MM.1S (cell line): ENCODE measurements at regions not wholly inside any gene's neighbourhood (a gene's known extent, or its start where the extent isn't known, plus 50 kb on each side); places are given as distances from the start of the nearest gene placed in this dataset.

Experiments
- DNase-seq: peaks from one replicate; pipeline ENCODE4 v3.0.0-alpha.2; 2015
- H2AFZ ChIP-seq: fragments of 300-600 bp; sonication (generic); 2 replicates; pipeline ENCODE4 v1.6.0; 2016; ENCODE audit warnings: antibody characterized with exemption, low read length
- H3F3A ChIP-seq: fragments of 300-600 bp; sonication (generic); 2 replicates; pipeline ENCODE4 v1.6.1; 2016; ENCODE audit warnings: mild to moderate bottlenecking, antibody characterized with exemption, low read length, moderate library complexity, mixed read lengths; ENCODE audit not compliant: insufficient read depth
- H3K27ac ChIP-seq: fragments of 300-600 bp; sonication (generic); 2 replicates; pipeline ENCODE4 v1.5.1; 2016; ENCODE audit warnings: mild to moderate bottlenecking, low read length
- H3K27me3 ChIP-seq: fragments of 300-600 bp; sonication (generic); replicated peaks from 2 replicates; pipeline ENCODE4 v1.6.0; 2016; ENCODE audit warnings: low read length; ENCODE audit not compliant: insufficient read depth
- H3K36me3 ChIP-seq: fragments of 300-600 bp; sonication (generic); replicated peaks from 2 replicates; pipeline ENCODE4 v1.6.1; 2016; ENCODE audit warnings: mild to moderate bottlenecking, low read length, mixed read lengths; ENCODE audit not compliant: insufficient read depth
- H3K4me1 ChIP-seq: fragments of 300-600 bp; sonication (generic); 2 replicates; pipeline ENCODE4 v1.6.1; 2016; ENCODE audit warnings: low read length, mixed read lengths
- H3K4me2 ChIP-seq: fragments of 300-600 bp; sonication (generic); 2 replicates; pipeline ENCODE4 v1.6.0; 2016; ENCODE audit warnings: low read depth, low read length
- H3K4me3 ChIP-seq: fragments of 300-600 bp; sonication (generic); 2 replicates; pipeline ENCODE4 v1.5.1; 2016; ENCODE audit warnings: low read length, mixed read lengths
- H3K79me2 ChIP-seq: fragments of 300-600 bp; sonication (generic); 2 replicates; pipeline ENCODE4 v1.6.1; 2016; ENCODE audit warnings: mixed run types, low read length, mixed read lengths
- H3K9ac ChIP-seq: fragments of 300-600 bp; sonication (generic); 2 replicates; pipeline ENCODE4 v1.6.1; 2016; ENCODE audit warnings: low read length, mixed read lengths
- H3K9me2 ChIP-seq: fragments of 300-600 bp; sonication (generic); replicated peaks from 2 replicates; pipeline ENCODE4 v1.6.1; 2016; ENCODE audit warnings: mild to moderate bottlenecking, low read length, mixed read lengths; ENCODE audit not compliant: insufficient read depth
- H3K9me3 ChIP-seq: fragments of 300-600 bp; sonication (generic); replicated peaks from 2 replicates; pipeline ENCODE4 v1.6.1; 2016; ENCODE audit warnings: mild to moderate bottlenecking, low read length, mixed read lengths; ENCODE audit not compliant: insufficient read depth
- H4K20me1 ChIP-seq: fragments of 300-600 bp; sonication (generic); 2 replicates; pipeline ENCODE4 v1.6.1; 2016; ENCODE audit warnings: mild to moderate bottlenecking, low read length, moderate library complexity, mixed read lengths; ENCODE audit not compliant: insufficient read depth
- CTCF ChIP-seq: fragments of 300-600 bp; sonication (generic); IDR thresholded peaks from 2 replicates; pipeline ENCODE4 v1.5.1; 2016; ENCODE audit warnings: antibody characterized with exemption, low read length, mixed read lengths
- EZH2 ChIP-seq: fragments of 300-600 bp; sonication (generic); optimal IDR thresholded peaks from 2 replicates; pipeline ENCODE3; 2017; ENCODE audit warnings: low read depth, mild to moderate bottlenecking, antibody characterized with exemption, low read length, mixed read lengths
- EZH2phosphoT487 ChIP-seq: fragments of 300-600 bp; sonication (generic); IDR thresholded peaks from 2 replicates; pipeline ENCODE4 v1.6.1; 2018; ENCODE audit warnings: antibody characterized with exemption, low read length

GRCh38 chr16:25419153-25419552 lies 161.5 kb upstream of the ZKSCAN2 start:
- H2AFZ ChIP-seq, result no peak overlapping the region
- no peaks in the 10 kb centered on the region for H3K27me3 ChIP-seq
- no peaks in the 10 kb centered on the region for H3K9me2 ChIP-seq
- H3K79me2 ChIP-seq, result no peaks in the 10 kb centered on the region
- H3K9ac ChIP-seq, result no peak overlapping the region
- H3K4me2 ChIP-seq, result no peak overlapping the region
- no peak overlapping the region for H3K27ac ChIP-seq
- no peaks in the 10 kb centered on the region for H3K36me3 ChIP-seq
- TF ChIP-seq EZH2phosphoT487, result no peak
- TF ChIP-seq CTCF, result no peak
- no peak for TF ChIP-seq EZH2
- H3K4me1 ChIP-seq, result no peaks in the 10 kb centered on the region
- no peaks in the 10 kb centered on the region for H4K20me1 ChIP-seq
- H3K9me3 ChIP-seq, result no peaks in the 10 kb centered on the region
- no peak for DNase-seq
- no peaks in the 10 kb centered on the region for H3F3A ChIP-seq
- no peak overlapping the region for H3K4me3 ChIP-seq

GRCh38 chr16:25416002-25416401 lies 158.4 kb upstream of the ZKSCAN2 start:
- no peak overlapping the region for H2AFZ ChIP-seq
- H4K20me1 ChIP-seq, result no peaks in the 10 kb centered on the region
- no peaks in the 10 kb centered on the region for H3K9me3 ChIP-seq
- H3K79me2 ChIP-seq, result no peaks in the 10 kb centered on the region
- H3K36me3 ChIP-seq, result no peaks in the 10 kb centered on the region
- peaks cover under 1% of the 10 kb centered on the region; the same call in 1 of the 2 replicates for H3K4me1 ChIP-seq
- H3K9me2 ChIP-seq, result no peaks in the 10 kb centered on the region
- TF ChIP-seq CTCF, result no peak
- TF ChIP-seq EZH2phosphoT487, result no peak
- TF ChIP-seq EZH2, result no peak
- H3K27me3 ChIP-seq, result no peaks in the 10 kb centered on the region
- DNase-seq, result no peak
- H3K4me2 ChIP-seq, result no peak overlapping the region
- H3K4me3 ChIP-seq, result no peak overlapping the region
- H3K9ac ChIP-seq, result no peak overlapping the region
- no peak overlapping the region for H3K27ac ChIP-seq
- H3F3A ChIP-seq, result no peaks in the 10 kb centered on the region

- no peaks in the 10 kb centered on the region for H3K36me3 ChIP-seq
- no peaks in the 10 kb centered on the region for H3K27me3 ChIP-seq
- H2AFZ ChIP-seq, result no peak overlapping the region
- no peaks in the 10 kb centered on the region for H3F3A ChIP-seq
- no peak for DNase-seq
- no peaks in the 10 kb centered on the region for H4K20me1 ChIP-seq
- H3K79me2 ChIP-seq, result no peaks in the 10 kb centered on the region
- no peaks in the 10 kb centered on the region for H3K9me3 ChIP-seq
- no peak overlapping the region for H3K4me2 ChIP-seq
- no peaks in the 10 kb centered on the region for H3K9me2 ChIP-seq
- peaks cover 4% of the 10 kb centered on the region; the same call in 1 of the 2 replicates for H3K4me1 ChIP-seq
- H3K4me3 ChIP-seq, result no peak overlapping the region
- no peak for TF ChIP-seq CTCF
- TF ChIP-seq EZH2phosphoT487, result no peak
- TF ChIP-seq EZH2, result no peak
- H3K9ac ChIP-seq, result no peak overlapping the region
- H3K27ac ChIP-seq, result no peak overlapping the region
These were observed 156.3 kb upstream of the ZKSCAN2 start for GRCh38 chr16:25413975-25414374.
